Caco-2 (cell line): ENCODE measurements at regions not wholly inside any gene's neighbourhood (a gene's known extent, or its start where the extent isn't known, plus 50 kb on each side); places are given as distances from the start of the nearest gene placed in this dataset.

Source experiments
- BruUV-seq: library from RNA; stranded (reverse); fragments of 400-500 nt; replicated peaks from 2 replicates; lab custom pipeline; 2021; lab: Mats Ljungman, UMichigan
- CTCF ChIA-PET: fragments of 300-600 bp; sonication (Branson Sonifier 250); formaldehyde crosslinking; loops from one replicate; lab custom pipeline; 2022; ENCODE audit warnings: antibody characterized with exemption; lab: Charles Lee
- POLR2A ChIA-PET: fragments of 300-600 bp; sonication (Branson Sonifier 250); formaldehyde crosslinking; loops from one replicate; lab custom pipeline; 2022; ENCODE audit warnings: antibody characterized with exemption; lab: Charles Lee
- DNase-seq, 2 experiments: peaks; one replicate each; pipeline versions ENCODE4 v3.0.0 to v3.0.0-alpha.2; 2020 to 2022
- H3K27me3 ChIP-seq: replicated peaks from 2 replicates; pipeline ENCODE4 v1.6.0; 2011; ENCODE audit warnings: low read length; ENCODE audit not compliant: control insufficient read depth, insufficient read depth
- H3K36me3 ChIP-seq: 2 replicates; pipeline ENCODE4 v1.5.1; 2011; ENCODE audit warnings: low read length; ENCODE audit not compliant: control insufficient read depth, insufficient read depth
- H3K4me1 ChIP-seq: fragments of 250-450 bp; sonication (Bioruptor Pico); 2 replicates; pipeline ENCODE4 v1.5.1; 2020; ENCODE audit warnings: mild to moderate bottlenecking
- H3K4me3 ChIP-seq: 2 replicates; pipeline ENCODE4 v1.5.1; 2011; ENCODE audit warnings: low read depth, mild to moderate bottlenecking, control low read depth, low read length
- H3K9me3 ChIP-seq: fragments of 250-450 bp; sonication (Bioruptor Pico); 2 replicates; pipeline ENCODE4 v1.5.1; 2020; ENCODE audit warnings: mild to moderate bottlenecking, moderate library complexity
- H3K27ac Mint-ChIP-seq: one replicate; pipeline ENCODE4 v1.8.0; 2022; ENCODE audit warnings: mixed read lengths; ENCODE audit not compliant: unreplicated experiment
- H3K27me3 Mint-ChIP-seq: one replicate; pipeline ENCODE4 v1.8.0; 2022; ENCODE audit warnings: mixed read lengths; ENCODE audit not compliant: insufficient read depth, unreplicated experiment
- H3K36me3 Mint-ChIP-seq: one replicate; pipeline ENCODE4 v1.8.0; 2022; ENCODE audit warnings: mild to moderate bottlenecking, mixed read lengths; ENCODE audit not compliant: insufficient read depth, unreplicated experiment
- H3K4me1 Mint-ChIP-seq: one replicate; pipeline ENCODE4 v1.8.0; 2022; ENCODE audit warnings: low read depth, mixed read lengths; ENCODE audit not compliant: unreplicated experiment
- H3K4me3 Mint-ChIP-seq: one replicate; pipeline ENCODE4 v1.8.0; 2022; ENCODE audit warnings: mild to moderate bottlenecking, moderate library complexity, mixed read lengths; ENCODE audit not compliant: unreplicated experiment
- H3K9me3 Mint-ChIP-seq: one replicate; pipeline ENCODE4 v1.8.0; 2022; ENCODE audit warnings: mixed read lengths; ENCODE audit not compliant: unreplicated experiment
- intact Hi-C: fragments of 100-400 bp; cut with micrococcal nuclease; formaldehyde crosslinking; loops from one replicate; pipeline ENCODE4 v1.10.0; 2022; ENCODE audit not compliant: unreplicated experiment
- TF ChIP-seq, protein P1 (sequence below), 2 experiments: fragments of 200-600 bp in 1 of 2; IDR thresholded peaks; 1 replicate in 1 of 2; 2 replicates in 1 of 2; pipeline versions ENCODE4 v1.5.1 to v1.8.0; 2011 to 2022; ENCODE audit warnings: antibody characterized with exemption in 1 of 2, control low read depth in 1 of 2, inconsistent platforms in 1 of 2, low read depth in 1 of 2, low read length in 1 of 2, mild to moderate bottlenecking in 1 of 2, moderate library complexity in 1 of 2; ENCODE audit not compliant: insufficient read depth in 1 of 2, severe bottlenecking in 1 of 2, unreplicated experiment in 1 of 2

DNA sequence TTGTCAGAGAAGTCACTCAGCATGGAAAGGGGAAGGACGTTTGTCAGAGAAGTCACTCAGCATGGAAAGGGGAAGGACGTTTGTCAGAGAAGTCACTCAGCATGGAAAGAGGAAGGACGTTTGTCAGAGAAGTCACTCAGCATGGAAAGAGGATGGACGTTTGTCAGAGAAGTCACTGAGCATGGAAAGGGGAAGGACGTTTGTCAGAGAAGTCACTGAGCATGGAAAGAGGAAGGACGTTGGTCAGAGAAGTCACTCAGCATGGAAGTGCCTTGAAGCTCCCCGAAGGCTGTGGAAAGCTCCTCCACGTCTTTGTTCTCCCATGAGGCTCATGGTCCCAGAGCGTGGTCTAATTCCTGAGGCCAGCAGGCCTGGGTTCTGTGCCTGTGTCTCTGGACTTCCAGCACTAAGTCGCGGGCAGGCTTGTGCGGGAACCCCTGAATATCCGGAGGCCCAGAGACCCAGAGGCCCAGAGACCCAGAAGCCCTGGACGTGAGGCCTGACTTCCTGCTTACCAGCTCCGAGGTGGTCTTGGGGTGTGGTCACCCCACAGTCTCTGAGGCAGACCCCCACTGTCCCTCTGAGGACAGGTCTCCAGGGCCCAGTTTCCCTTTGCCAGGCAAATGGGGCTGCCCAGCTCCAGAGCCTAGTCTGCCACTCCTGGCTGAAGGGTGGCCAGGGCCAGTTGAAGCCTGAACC is 70.4 kb upstream of the TWIST2 start:
- H3K9me3 Mint-ChIP-seq: peaks cover 6% of the 10 kb centered on the region
- Histone ChIP-seq H3K4me3 (no peak overlapping the region), H3K9me3 (no peaks in the 10 kb centered on the region), H3K36me3 (no peaks in the 10 kb centered on the region), H3K27me3 (no peaks in the 10 kb centered on the region), H3K4me1 (no peaks in the 10 kb centered on the region)
- H3K27me3 Mint-ChIP-seq: peaks cover 4% of the 10 kb centered on the region
- TF ChIP-seq, protein P1, sequence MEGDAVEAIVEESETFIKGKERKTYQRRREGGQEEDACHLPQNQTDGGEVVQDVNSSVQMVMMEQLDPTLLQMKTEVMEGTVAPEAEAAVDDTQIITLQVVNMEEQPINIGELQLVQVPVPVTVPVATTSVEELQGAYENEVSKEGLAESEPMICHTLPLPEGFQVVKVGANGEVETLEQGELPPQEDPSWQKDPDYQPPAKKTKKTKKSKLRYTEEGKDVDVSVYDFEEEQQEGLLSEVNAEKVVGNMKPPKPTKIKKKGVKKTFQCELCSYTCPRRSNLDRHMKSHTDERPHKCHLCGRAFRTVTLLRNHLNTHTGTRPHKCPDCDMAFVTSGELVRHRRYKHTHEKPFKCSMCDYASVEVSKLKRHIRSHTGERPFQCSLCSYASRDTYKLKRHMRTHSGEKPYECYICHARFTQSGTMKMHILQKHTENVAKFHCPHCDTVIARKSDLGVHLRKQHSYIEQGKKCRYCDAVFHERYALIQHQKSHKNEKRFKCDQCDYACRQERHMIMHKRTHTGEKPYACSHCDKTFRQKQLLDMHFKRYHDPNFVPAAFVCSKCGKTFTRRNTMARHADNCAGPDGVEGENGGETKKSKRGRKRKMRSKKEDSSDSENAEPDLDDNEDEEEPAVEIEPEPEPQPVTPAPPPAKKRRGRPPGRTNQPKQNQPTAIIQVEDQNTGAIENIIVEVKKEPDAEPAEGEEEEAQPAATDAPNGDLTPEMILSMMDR (IDR thresholded peaks at IDR 0.05; ENCODE audit: insufficient read depth in 1 of 2, low read depth in 1 of 2, low read length in 1 of 2, severe bottlenecking in 1 of 2, unreplicated experiment in 1 of 2): no peak
- CTCF ChIA-PET: no interaction called here
- BruUV-seq: no TSS peak
- POLR2A ChIA-PET: no interaction called here
- no peak overlapping the region for H3K27ac Mint-ChIP-seq
- H3K36me3 Mint-ChIP-seq: peaks cover 7% of the 10 kb centered on the region
- no peaks in the 10 kb centered on the region for H3K4me1 Mint-ChIP-seq
- DNase-seq: no peak
- intact Hi-C loops: no loop called here
- H3K4me3 Mint-ChIP-seq: no peak overlapping the region

- no peak overlapping the region for H3K4me3 Mint-ChIP-seq
- no peak overlapping the region for H3K27ac Mint-ChIP-seq
These were observed 63.0 kb upstream of the TWIST2 start for GRCh38 chr2:238784671-238785527.

GRCh38 chr2:238785528-238785860 is 62.4 kb upstream of the TWIST2 start:
- intact Hi-C loops: loop anchor here (2.0 to 5.0 kb wide), 2 partner anchors 278 to 415 kb away; no protein-coding TSS in a partner anchor
- ChIA-PET POLR2A (no interaction called here), CTCF (interaction anchor here (1.0 to 1.3 kb wide), 2 partner anchors 65 to 88 kb away, joined by 3 to 4 read pairs; no protein-coding TSS in a partner anchor)
- H3K9me3 Mint-ChIP-seq: peaks cover 6% of the 10 kb centered on the region
- no peaks in the 10 kb centered on the region for H3K4me1 ChIP-seq
- DNase-seq: no peak
- H3K27me3 ChIP-seq: no peaks in the 10 kb centered on the region
- TF ChIP-seq, protein P1 (IDR thresholded peaks at IDR 0.05; ENCODE audit: insufficient read depth in 1 of 2, low read depth in 1 of 2, low read length in 1 of 2, severe bottlenecking in 1 of 2, unreplicated experiment in 1 of 2): no peak
- no peak overlapping the region for H3K4me3 ChIP-seq
- no peaks in the 10 kb centered on the region for H3K9me3 ChIP-seq
- H3K4me3 Mint-ChIP-seq: no peak overlapping the region
- no TSS peak for BruUV-seq
- peaks cover 4% of the 10 kb centered on the region for H3K27me3 Mint-ChIP-seq
- no peaks in the 10 kb centered on the region for H3K4me1 Mint-ChIP-seq
- H3K36me3 Mint-ChIP-seq: no peaks in the 10 kb centered on the region
- H3K36me3 ChIP-seq: no peaks in the 10 kb centered on the region
- H3K27ac Mint-ChIP-seq: no peak overlapping the region

More at GRCh38 chr2:238784671-238785527, 63.0 kb upstream of the TWIST2 start:
- H3K4me1 ChIP-seq: no peaks in the 10 kb centered on the region
- H3K36me3 ChIP-seq: no peaks in the 10 kb centered on the region
- BruUV-seq: no TSS peak
- no peaks in the 10 kb centered on the region for H3K4me1 Mint-ChIP-seq
- TF ChIP-seq, protein P1 (IDR thresholded peaks at IDR 0.05; ENCODE audit: insufficient read depth in 1 of 2, low read depth in 1 of 2, low read length in 1 of 2, severe bottlenecking in 1 of 2, unreplicated experiment in 1 of 2): peak; percentile 63 to 73
- intact Hi-C loops: loop anchor here (2.0 to 5.0 kb wide), 2 partner anchors 278 to 414 kb away; no protein-coding TSS in a partner anchor
- H3K27me3 Mint-ChIP-seq: peaks cover 4% of the 10 kb centered on the region
- H3K27me3 ChIP-seq: no peaks in the 10 kb centered on the region
- DNase-seq: peak; percentile 46 to 47
- H3K9me3 ChIP-seq: no peaks in the 10 kb centered on the region
- H3K4me3 ChIP-seq: no peak overlapping the region
- H3K9me3 Mint-ChIP-seq: peaks cover 6% of the 10 kb centered on the region
- POLR2A ChIA-PET: no interaction called here
- CTCF ChIA-PET: interaction anchor here (1.0 to 1.3 kb wide), 2 partner anchors 64 to 89 kb away, joined by 3 to 4 read pairs; no protein-coding TSS in a partner anchor
- no peaks in the 10 kb centered on the region for H3K36me3 Mint-ChIP-seq
